ENCODE measurements at regions not wholly inside any gene's neighbourhood (a gene's known extent, or its start where the extent isn't known, plus 50 kb on each side); places are given as distances from the start of the nearest gene placed in this dataset.

DNA sequence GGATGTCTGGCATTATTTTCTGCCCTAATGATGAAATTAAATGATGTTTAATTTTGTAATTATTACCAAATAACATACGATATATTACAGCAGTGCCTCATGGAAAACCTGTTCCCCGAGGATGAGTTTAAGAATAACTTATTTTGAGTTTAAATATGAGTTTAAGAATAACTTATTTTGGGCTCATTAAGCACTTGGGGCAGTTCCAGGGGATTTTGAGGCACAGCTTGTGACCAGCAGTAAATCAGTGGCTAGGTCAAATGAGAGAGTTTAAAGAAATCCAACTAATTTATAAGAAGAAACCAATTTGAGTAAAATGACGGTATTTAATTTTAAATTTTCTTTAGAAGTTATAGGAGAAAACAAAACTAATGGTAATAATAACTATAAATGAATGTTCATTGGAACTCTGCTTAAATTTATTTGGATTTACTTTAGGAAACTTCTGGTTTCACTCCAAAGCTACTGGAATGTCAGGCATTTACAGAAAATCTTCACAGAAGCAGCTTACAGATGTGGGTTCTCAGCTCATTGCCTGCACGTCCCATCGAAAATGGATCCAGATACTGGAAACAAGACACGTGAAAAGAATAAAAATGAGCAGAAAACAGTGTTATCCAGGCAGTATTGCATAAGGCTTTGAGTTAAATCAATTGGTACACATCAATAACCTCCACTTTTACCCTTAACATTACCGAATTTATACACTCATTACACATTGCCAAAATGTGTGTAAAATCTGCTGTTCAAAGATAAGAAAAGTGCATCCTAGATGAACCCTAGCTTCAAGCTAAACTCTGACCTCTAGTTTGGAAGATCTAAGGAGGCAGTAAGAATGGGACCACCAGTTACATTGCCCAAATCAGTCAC, 784.5 kb upstream of the IGFBP3 start:
- Histone ChIP-seq H3K36me3 (no peaks in the 10 kb centered on the region), H3K9me3 (no peaks in the 10 kb centered on the region), H3K27ac (no peak overlapping the region), H3K27me3 (replicated peaks; ENCODE audit: insufficient read depth) (no peaks in the 10 kb centered on the region), H3K4me1 (replicated peaks) (peaks cover under 1% of the 10 kb centered on the region), H3K4me3 (no peak overlapping the region)
- intact Hi-C loops (cut with DNase I): no loop called here
- no peak for DNase-seq (ENCODE audit: low spot score)
- WGBS: 39% methylated on average over 7 of the region's 7 CpGs
- TF ChIP-seq POLR2A (IDR thresholded peaks at IDR 0.05) (no peak), POLR2AphosphoS5 (IDR thresholded peaks at IDR 0.05) (no peak)
- TF ChIP-seq, protein P1, sequence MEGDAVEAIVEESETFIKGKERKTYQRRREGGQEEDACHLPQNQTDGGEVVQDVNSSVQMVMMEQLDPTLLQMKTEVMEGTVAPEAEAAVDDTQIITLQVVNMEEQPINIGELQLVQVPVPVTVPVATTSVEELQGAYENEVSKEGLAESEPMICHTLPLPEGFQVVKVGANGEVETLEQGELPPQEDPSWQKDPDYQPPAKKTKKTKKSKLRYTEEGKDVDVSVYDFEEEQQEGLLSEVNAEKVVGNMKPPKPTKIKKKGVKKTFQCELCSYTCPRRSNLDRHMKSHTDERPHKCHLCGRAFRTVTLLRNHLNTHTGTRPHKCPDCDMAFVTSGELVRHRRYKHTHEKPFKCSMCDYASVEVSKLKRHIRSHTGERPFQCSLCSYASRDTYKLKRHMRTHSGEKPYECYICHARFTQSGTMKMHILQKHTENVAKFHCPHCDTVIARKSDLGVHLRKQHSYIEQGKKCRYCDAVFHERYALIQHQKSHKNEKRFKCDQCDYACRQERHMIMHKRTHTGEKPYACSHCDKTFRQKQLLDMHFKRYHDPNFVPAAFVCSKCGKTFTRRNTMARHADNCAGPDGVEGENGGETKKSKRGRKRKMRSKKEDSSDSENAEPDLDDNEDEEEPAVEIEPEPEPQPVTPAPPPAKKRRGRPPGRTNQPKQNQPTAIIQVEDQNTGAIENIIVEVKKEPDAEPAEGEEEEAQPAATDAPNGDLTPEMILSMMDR (IDR thresholded peaks at IDR 0.05): no peak

DNA sequence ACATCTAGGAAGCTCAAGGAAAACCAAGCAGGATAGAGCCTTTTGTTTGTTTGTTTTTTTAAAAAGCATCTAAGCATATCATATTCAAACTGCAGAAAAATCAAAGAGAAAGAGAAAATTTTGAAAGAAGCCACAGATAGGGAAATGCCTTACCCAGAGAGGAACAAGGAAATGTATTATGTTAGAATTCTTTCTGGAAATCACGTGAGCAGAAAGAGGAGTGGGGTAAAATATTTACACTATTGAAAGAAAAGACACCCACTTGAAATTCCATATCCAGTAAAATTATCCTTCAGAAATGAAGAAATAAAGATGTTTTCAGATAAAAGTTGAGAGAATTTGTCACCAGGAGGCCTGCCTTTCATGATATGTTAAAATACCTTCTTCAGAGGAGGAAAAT, 775.7 kb upstream of the IGFBP3 start:
- DNase-seq (ENCODE audit: low spot score): no peak
- WGBS: 51% methylated on average over 1 of the region's 1 CpG

GRCh38 chr7:46695051-46695708, 774.1 kb upstream of the IGFBP3 start:
- no peak for DNase-seq (ENCODE audit: low spot score)
- WGBS: 72% methylated on average over 3 of the region's 3 CpGs
- TF ChIP-seq POLR2AphosphoS5 (IDR thresholded peaks at IDR 0.05) (no peak), POLR2A (IDR thresholded peaks at IDR 0.05) (no peak)

More for the DNA sequence above, 775.7 kb upstream of the IGFBP3 start:
- Histone ChIP-seq H3K4me3 (no peak overlapping the region), H3K27me3 (replicated peaks; ENCODE audit: insufficient read depth) (no peaks in the 10 kb centered on the region), H3K27ac (no peak overlapping the region), H3K36me3 (no peaks in the 10 kb centered on the region), H3K9me3 (no peaks in the 10 kb centered on the region), H3K4me1 (replicated peaks) (no peaks in the 10 kb centered on the region)
- intact Hi-C loops (cut with DNase I): no loop called here
- TF ChIP-seq POLR2A (IDR thresholded peaks at IDR 0.05) (no peak), POLR2AphosphoS5 (IDR thresholded peaks at IDR 0.05) (no peak)
- TF ChIP-seq, protein P1 (IDR thresholded peaks at IDR 0.05): no peak

DNA sequence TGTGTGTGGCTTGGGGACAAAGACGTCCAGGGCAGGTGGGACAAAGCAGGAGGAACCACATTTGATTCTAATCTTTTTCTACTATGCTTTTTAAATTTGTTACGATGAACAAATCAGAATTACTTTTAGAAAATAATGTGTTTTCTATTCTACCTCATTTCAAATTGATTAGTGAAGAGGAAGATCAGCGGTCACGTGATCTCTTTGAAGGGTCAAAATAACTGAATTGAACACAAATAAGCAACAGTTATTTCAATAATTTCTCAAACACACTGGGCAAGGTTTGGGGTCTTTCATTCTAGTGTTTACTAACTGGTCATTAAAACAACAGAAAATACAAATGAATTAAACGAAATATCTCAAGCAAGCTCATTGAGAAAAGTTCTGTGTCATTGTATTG, 773.0 kb upstream of the IGFBP3 start:
- 75% methylated on average over 5 of the region's 5 CpGs for WGBS
- no peaks in the 10 kb centered on the region for H3K36me3 ChIP-seq
- no peak overlapping the region for H3K27ac ChIP-seq
- no peak overlapping the region for H3K4me3 ChIP-seq
- intact Hi-C loops (cut with DNase I): no loop called here
- no peak for DNase-seq (ENCODE audit: low spot score)
- TF ChIP-seq, protein P1 (IDR thresholded peaks at IDR 0.05): no peak
- TF ChIP-seq POLR2A (IDR thresholded peaks at IDR 0.05) (no peak), POLR2AphosphoS5 (IDR thresholded peaks at IDR 0.05) (no peak)
- H3K4me1 ChIP-seq (replicated peaks): no peaks in the 10 kb centered on the region
- H3K27me3 ChIP-seq (replicated peaks; ENCODE audit: insufficient read depth): no peaks in the 10 kb centered on the region
- no peaks in the 10 kb centered on the region for H3K9me3 ChIP-seq

More at GRCh38 chr7:46695051-46695708, 774.1 kb upstream of the IGFBP3 start:
- Histone ChIP-seq H3K9me3 (no peaks in the 10 kb centered on the region), H3K4me3 (no peak overlapping the region), H3K27me3 (replicated peaks; ENCODE audit: insufficient read depth) (no peaks in the 10 kb centered on the region), H3K36me3 (no peaks in the 10 kb centered on the region), H3K4me1 (replicated peaks) (no peaks in the 10 kb centered on the region), H3K27ac (no peak overlapping the region)
- intact Hi-C loops (cut with DNase I): no loop called here

DNA sequence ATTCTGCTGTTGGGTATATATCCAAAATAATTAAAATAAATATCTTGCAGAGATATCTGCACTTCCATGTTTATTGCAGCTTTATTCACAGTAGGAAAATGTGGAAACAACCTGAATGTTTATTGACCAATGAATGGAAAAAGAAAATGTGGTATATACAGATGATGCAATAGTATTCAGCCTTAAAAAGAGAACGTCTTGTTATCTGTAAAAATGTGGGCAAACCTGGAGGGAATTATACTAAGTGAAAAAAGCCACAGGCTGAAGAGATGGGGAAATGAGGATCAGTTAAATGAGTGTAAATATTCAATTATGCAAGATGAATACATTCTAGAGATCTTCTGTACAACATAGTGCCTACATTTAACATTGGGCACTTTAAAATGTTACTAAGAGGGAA, 766.1 kb upstream of the IGFBP3 start:
- H3K4me3 ChIP-seq: no peak overlapping the region
- H3K27ac ChIP-seq: no peak overlapping the region
- H3K9me3 ChIP-seq: no peaks in the 10 kb centered on the region
- no peak for DNase-seq (ENCODE audit: low spot score)
- H3K36me3 ChIP-seq: no peaks in the 10 kb centered on the region
- intact Hi-C loops (cut with DNase I): no loop called here
- no peaks in the 10 kb centered on the region for H3K27me3 ChIP-seq (replicated peaks; ENCODE audit: insufficient read depth)
- TF ChIP-seq POLR2AphosphoS5 (IDR thresholded peaks at IDR 0.05): no peak
- TF ChIP-seq POLR2A (IDR thresholded peaks at IDR 0.05): no peak
- TF ChIP-seq, protein P1 (IDR thresholded peaks at IDR 0.05): no peak
- H3K4me1 ChIP-seq (replicated peaks): no peaks in the 10 kb centered on the region
- WGBS: 81% methylated on average over 1 of the region's 1 CpG
